ENCODE measurements at regions not wholly inside any gene's neighbourhood (a gene's known extent, or its start where the extent isn't known, plus 50 kb on each side); places are given as distances from the start of the nearest gene placed in this dataset.

DNA sequence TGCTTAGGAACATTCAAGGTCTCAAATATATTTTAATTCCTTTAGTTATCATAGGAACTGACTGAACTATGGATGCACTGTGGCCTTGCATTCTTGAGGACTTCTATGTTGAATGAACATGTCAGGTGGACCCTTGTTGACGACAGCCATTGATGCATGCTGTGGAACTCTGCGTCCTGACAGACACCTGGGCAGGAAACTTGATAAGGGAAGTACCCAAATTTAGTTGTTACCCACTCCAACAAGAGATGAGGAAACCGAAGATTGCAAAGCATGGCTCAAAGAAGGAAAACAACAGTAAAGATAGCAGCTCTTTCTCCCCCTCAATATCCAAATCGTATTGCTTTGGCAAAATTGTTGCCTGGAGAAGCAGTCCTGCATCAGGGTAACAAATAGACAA is 540.0 kb upstream of the NR3C2 start:
- Histone ChIP-seq H3K36me3 (no peaks in the 10 kb centered on the region), H3K4me1 (no peaks in the 10 kb centered on the region), H3K27ac (no peak overlapping the region), H3K27me3 (no peaks in the 10 kb centered on the region), H3K4me3 (no peak overlapping the region), H3K9me3 (no peaks in the 10 kb centered on the region)
- TF ChIP-seq POLR2AphosphoS5 (IDR thresholded peaks at IDR 0.05; ENCODE audit: insufficient read depth in 1 of 2, low read depth in 1 of 2) (no peak), POLR2A (IDR thresholded peaks at IDR 0.05) (no peak)
- TF ChIP-seq, protein P1, sequence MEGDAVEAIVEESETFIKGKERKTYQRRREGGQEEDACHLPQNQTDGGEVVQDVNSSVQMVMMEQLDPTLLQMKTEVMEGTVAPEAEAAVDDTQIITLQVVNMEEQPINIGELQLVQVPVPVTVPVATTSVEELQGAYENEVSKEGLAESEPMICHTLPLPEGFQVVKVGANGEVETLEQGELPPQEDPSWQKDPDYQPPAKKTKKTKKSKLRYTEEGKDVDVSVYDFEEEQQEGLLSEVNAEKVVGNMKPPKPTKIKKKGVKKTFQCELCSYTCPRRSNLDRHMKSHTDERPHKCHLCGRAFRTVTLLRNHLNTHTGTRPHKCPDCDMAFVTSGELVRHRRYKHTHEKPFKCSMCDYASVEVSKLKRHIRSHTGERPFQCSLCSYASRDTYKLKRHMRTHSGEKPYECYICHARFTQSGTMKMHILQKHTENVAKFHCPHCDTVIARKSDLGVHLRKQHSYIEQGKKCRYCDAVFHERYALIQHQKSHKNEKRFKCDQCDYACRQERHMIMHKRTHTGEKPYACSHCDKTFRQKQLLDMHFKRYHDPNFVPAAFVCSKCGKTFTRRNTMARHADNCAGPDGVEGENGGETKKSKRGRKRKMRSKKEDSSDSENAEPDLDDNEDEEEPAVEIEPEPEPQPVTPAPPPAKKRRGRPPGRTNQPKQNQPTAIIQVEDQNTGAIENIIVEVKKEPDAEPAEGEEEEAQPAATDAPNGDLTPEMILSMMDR (IDR thresholded peaks at IDR 0.05): no peak
- intact Hi-C loops (cut with DNase I): no loop called here
- DNase-seq (ENCODE audit: extremely low spot score in 2 of 2): no peak

DNA sequence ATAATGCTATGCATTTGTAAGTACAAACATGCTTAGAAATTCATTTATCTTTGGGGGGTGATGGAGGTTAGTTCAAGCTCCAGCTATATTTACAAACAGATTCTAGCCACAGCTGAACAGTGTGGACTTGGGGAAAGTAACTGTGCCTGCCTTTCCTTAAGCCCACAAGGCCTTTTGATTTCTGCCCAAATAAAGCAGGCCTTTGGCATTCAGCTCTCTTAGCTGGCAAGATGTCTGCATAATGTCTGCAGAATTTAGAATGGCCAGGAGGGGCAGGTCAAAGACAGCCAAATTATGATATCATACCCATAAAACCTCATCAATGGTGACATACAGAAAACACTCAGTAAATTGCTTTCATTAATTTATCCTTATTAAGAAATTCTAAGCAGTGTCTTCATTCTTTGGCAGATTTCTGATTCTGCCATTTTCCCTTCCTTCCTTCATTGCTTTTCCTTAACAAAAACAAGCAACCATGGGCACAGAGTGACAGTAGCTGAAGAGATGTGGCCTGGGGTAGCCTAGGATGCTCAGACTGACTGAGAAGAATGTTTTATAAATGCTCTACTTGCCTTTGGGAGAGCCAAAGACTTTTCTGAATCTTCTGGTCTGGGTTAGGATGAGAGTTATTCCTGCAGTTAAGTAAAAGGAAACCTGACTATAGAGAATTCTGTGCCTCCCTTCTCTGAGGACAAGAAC is 538.7 kb upstream of the NR3C2 start:
- H3K27me3 ChIP-seq: no peaks in the 10 kb centered on the region
- H3K4me1 ChIP-seq: no peaks in the 10 kb centered on the region
- intact Hi-C loops (cut with DNase I): no loop called here
- no peaks in the 10 kb centered on the region for H3K9me3 ChIP-seq
- H3K4me3 ChIP-seq: no peak overlapping the region
- TF ChIP-seq, protein P1 (IDR thresholded peaks at IDR 0.05): no peak
- TF ChIP-seq POLR2AphosphoS5 (IDR thresholded peaks at IDR 0.05; ENCODE audit: insufficient read depth in 1 of 2, low read depth in 1 of 2): no peak
- no peak for TF ChIP-seq POLR2A (IDR thresholded peaks at IDR 0.05)
- H3K36me3 ChIP-seq: no peaks in the 10 kb centered on the region
- DNase-seq (ENCODE audit: extremely low spot score in 2 of 2): no peak
- H3K27ac ChIP-seq: no peak overlapping the region

DNA sequence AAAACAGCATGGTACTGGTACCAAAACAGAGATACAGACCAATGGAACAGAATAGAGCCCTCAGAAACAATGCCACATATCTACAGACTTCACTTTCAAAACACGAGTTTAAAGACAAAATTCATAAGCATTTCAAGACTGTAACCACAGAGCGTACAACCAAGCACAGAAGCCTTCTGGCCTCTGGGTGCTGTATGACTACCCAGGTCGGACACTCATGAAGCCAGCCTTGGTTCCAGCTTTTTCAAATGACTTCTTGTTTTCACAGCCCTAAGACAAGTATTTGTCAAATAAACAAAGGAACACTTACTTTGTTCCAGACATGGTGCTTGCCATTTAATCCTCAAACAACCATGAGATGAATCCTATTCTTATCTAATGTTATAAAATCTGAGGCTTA is 536.1 kb upstream of the NR3C2 start:
- no peak for DNase-seq (ENCODE audit: extremely low spot score in 2 of 2)
- H3K36me3 ChIP-seq: no peaks in the 10 kb centered on the region
- no peaks in the 10 kb centered on the region for H3K9me3 ChIP-seq
- intact Hi-C loops (cut with DNase I): no loop called here
- no peak for TF ChIP-seq POLR2A (IDR thresholded peaks at IDR 0.05)
- no peaks in the 10 kb centered on the region for H3K4me1 ChIP-seq
- no peak overlapping the region for H3K4me3 ChIP-seq
- no peaks in the 10 kb centered on the region for H3K27me3 ChIP-seq
- no peak overlapping the region for H3K27ac ChIP-seq

DNA sequence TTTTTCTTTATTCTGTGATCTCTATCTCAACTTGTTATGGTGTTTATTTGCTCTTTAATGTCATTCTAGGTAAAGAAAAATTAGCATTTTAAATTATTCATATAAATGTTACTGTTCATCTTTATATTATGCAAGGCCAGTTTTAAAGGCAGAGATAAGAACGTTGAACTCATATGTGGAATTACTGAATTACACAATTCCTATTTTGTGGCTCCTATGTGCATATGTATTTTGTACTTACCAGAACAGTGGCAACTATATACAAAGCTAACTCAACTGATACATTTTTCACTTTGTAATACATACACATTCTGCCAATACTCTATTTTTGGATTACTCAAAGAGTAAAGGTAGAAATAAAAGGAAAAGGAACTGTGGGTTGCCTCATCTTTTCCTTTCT is 533.2 kb upstream of the NR3C2 start:
- Histone ChIP-seq H3K27ac (no peak overlapping the region), H3K9me3 (no peaks in the 10 kb centered on the region), H3K36me3 (no peaks in the 10 kb centered on the region), H3K4me3 (no peak overlapping the region), H3K4me1 (no peaks in the 10 kb centered on the region), H3K27me3 (no peaks in the 10 kb centered on the region)
- TF ChIP-seq POLR2AphosphoS5 (IDR thresholded peaks at IDR 0.05; ENCODE audit: insufficient read depth in 1 of 2, low read depth in 1 of 2) (no peak), POLR2A (IDR thresholded peaks at IDR 0.05) (no peak)
- TF ChIP-seq, protein P1 (IDR thresholded peaks at IDR 0.05): no peak
- intact Hi-C loops (cut with DNase I): no loop called here
- no peak for DNase-seq (ENCODE audit: extremely low spot score in 2 of 2)

DNA sequence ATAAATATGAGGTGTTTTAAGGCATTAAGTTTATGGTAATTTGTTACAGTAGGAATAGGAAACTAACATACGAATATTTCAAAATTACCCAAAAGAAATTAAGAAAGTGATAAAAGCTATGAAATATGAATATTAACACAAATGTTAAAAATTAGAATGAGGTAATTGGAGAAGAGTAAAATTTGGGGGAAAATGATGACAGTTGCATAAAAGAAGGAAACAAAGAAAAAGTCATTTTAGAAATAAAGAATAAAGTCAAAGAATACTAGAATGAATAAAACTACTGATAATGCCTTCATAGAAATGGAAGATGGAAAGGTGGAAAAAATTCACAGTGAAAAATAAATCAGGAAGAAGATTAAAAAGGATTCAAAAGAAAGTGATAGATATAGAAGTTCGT is 522.9 kb upstream of the NR3C2 start:
- no peak overlapping the region for H3K27ac ChIP-seq
- DNase-seq (ENCODE audit: extremely low spot score in 2 of 2): no peak
- no peaks in the 10 kb centered on the region for H3K36me3 ChIP-seq
- intact Hi-C loops (cut with DNase I): no loop called here
- H3K9me3 ChIP-seq: no peaks in the 10 kb centered on the region
- TF ChIP-seq, protein P1 (IDR thresholded peaks at IDR 0.05): no peak
- TF ChIP-seq POLR2AphosphoS5 (IDR thresholded peaks at IDR 0.05; ENCODE audit: insufficient read depth in 1 of 2, low read depth in 1 of 2) (no peak), POLR2A (IDR thresholded peaks at IDR 0.05) (no peak)
- H3K27me3 ChIP-seq: no peaks in the 10 kb centered on the region
- H3K4me3 ChIP-seq: no peak overlapping the region
- H3K4me1 ChIP-seq: no peaks in the 10 kb centered on the region

All from vagina (tissue), 2 donors.